ENCODE measurements at regions not wholly inside any gene's neighbourhood (a gene's known extent, or its start where the extent isn't known, plus 50 kb on each side); places are given as distances from the start of the nearest gene placed in this dataset.

DNA sequence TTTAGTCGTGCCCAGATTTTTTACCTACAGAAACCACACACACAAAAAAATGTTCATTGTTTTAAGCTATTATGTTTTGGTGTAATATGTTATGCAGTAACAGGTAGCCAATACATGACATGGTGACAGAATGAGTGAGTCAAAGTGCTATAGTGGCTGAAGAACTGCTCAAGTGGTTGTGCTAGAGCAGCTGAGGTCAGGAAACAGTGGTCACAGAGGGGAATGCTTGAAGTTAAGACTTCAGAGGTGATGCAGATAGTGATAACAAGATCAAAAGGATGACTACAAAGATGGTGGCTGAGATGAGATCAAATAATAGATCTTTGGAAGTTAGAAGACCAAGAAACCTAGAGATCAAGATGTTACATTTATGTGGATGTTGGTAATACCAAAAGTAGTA is 174.3 kb downstream of the KCNE4 start:
- Histone ChIP-seq H2AFZ (replicated peaks; ENCODE audit: low read length, poor library complexity) (no peak overlapping the region), H2BK120ac (ENCODE audit: low read depth, low read length) (no peak overlapping the region), H4K5ac (ENCODE audit: low read depth, low read length) (no peak overlapping the region), H4K91ac (ENCODE audit: insufficient read depth, low read depth, low read length) (no peak overlapping the region), H3K56ac (ENCODE audit: extremely low read depth, insufficient read depth, low read length) (no peak overlapping the region), H3K79me1 (ENCODE audit: low read depth in 1 of 2, low read length in 2 of 2) (no peaks in the 10 kb centered on the region), H3K36me3 (ENCODE audit: control insufficient read depth, insufficient read depth, low read length) (no peaks in the 10 kb centered on the region), H4K20me1 (ENCODE audit: insufficient read depth, low read length) (no peaks in the 10 kb centered on the region), H3K9ac (ENCODE audit: low read depth, low read length) (no peak overlapping the region), H3K27ac (ENCODE audit: insufficient read depth, low read length) (no peak overlapping the region), H3K9me1 (ENCODE audit: insufficient read depth, low read length) (no peaks in the 10 kb centered on the region), H3K4me3 (ENCODE audit: insufficient read depth, low read depth, low read length) (no peak overlapping the region), H3K18ac (ENCODE audit: low read depth, low read length) (no peak overlapping the region), H2AK5ac (ENCODE audit: low read depth, low read length) (no peak overlapping the region), H3K23ac (ENCODE audit: low read depth, low read length) (no peak overlapping the region), H3K9me3 (ENCODE audit: control insufficient read depth, insufficient read depth, low read length) (no peaks in the 10 kb centered on the region), H2BK20ac (ENCODE audit: low read depth, low read length) (no peak overlapping the region), H2BK15ac (ENCODE audit: low read depth, low read length) (no peak overlapping the region), H3K4me1 (ENCODE audit: control insufficient read depth, insufficient read depth, low read length) (no peaks in the 10 kb centered on the region), H4K8ac (ENCODE audit: low read depth in 2 of 2, low read length in 2 of 2) (no peak overlapping the region), H3K27me3 (ENCODE audit: control insufficient read depth, insufficient read depth, low read length) (no peaks in the 10 kb centered on the region), H2AK9ac (replicated peaks; ENCODE audit: low read depth, low read length, poor library complexity) (no peak overlapping the region), H3K4me2 (ENCODE audit: low read depth, low read length) (no peak overlapping the region), H3K4ac (ENCODE audit: low read depth, low read length) (no peak overlapping the region), H3K14ac (replicated peaks; ENCODE audit: low read depth, low read length) (no peak overlapping the region), H2BK5ac (ENCODE audit: low read depth, low read length, poor library complexity, severe bottlenecking) (no peak overlapping the region)
- TF ChIP-seq SMC3 (IDR thresholded peaks at IDR 0.05; ENCODE audit: low read depth, low read length) (no peak), BHLHE40 (IDR thresholded peaks at IDR 0.05; ENCODE audit: low read depth, low read length) (no peak), MAZ (IDR thresholded peaks at IDR 0.05; ENCODE audit: borderline replicate concordance, low read depth, low read length) (no peak)
- CTCF ChIA-PET, result no interaction called here
- no TSS peak for BruUV-seq (replicated peaks)
- intact Hi-C loops (cut with micrococcal nuclease) (no loop called here), dilution Hi-C loops (cut with HindIII; ENCODE audit: low sequenced_read_pairs, unreplicated experiment) (no loop called here), in situ Hi-C loops (cut with MboI; ENCODE audit: low sequenced_read_pairs) (no loop called here)
- ATAC-seq (ENCODE audit: low read depth) (no peak), DNase-seq (no peak)
- WGBS, 2 experiments (ENCODE audit: extremely low coverage in 2 of 2, insufficient read length in 1 of 2), result no CpG with 5 or more reads among the region's 1 CpG
- POLR2A ChIA-PET (ENCODE audit: unreplicated experiment), result no interaction called here

Data from IMR-90 (cell line).